Gastroesophageal sphincter (tissue), 4 donors: ENCODE measurements at regions not wholly inside any gene's neighbourhood (a gene's known extent, or its start where the extent isn't known, plus 50 kb on each side); places are given as distances from the start of the nearest gene placed in this dataset.

Experiments
- ATAC-seq: fragments of 150-250 bp; one replicate; pipeline ENCODE4 v1.9.1; 2016; ENCODE audit warnings: mild to moderate bottlenecking, moderate library complexity
- H3K27ac ChIP-seq, 4 donors: fragments of 200-600 bp; sonication (generic) in 3 of 4; 1 replicate in 3 of 4; 2 replicates in 1 of 4; pipeline ENCODE4 v1.5.1; 2016 to 2019
- H3K27me3 ChIP-seq: fragments of 200-600 bp; sonication (generic); one replicate; pipeline ENCODE4 v1.5.1; 2019
- H3K36me3 ChIP-seq, 2 donors: fragments of 200-600 bp; sonication (generic); one replicate each; pipeline ENCODE4 v1.5.1; 2019; ENCODE audit warnings: control low read depth in 1 of 2
- H3K4me1 ChIP-seq, 3 donors: fragments of 200-600 bp; sonication (generic); 1 replicate in 2 of 3; 2 replicates in 1 of 3; pipeline ENCODE4 v1.5.1; 2016 to 2019; ENCODE audit warnings: control low read depth in 2 of 3
- H3K4me3 ChIP-seq, 2 donors: fragments of 200-600 bp; sonication (generic); one replicate each; pipeline ENCODE4 v1.5.1; 2019; ENCODE audit warnings: mild to moderate bottlenecking in 1 of 2, moderate library complexity in 1 of 2
- H3K9me3 ChIP-seq, 3 donors: fragments of 200-600 bp; sonication (generic); one replicate each; pipeline ENCODE4 v1.5.1; 2017 to 2019; ENCODE audit warnings: control low read depth in 2 of 3
- EP300 ChIP-seq: sonication (generic); formaldehyde crosslinking; IDR thresholded peaks from one replicate; pipeline ENCODE4 v1.6.1; 2017; ENCODE audit warnings: antibody characterized with exemption, mild to moderate bottlenecking
- POLR2A ChIP-seq, 2 donors: fragments of 450-650 bp; IDR thresholded peaks; one replicate each; pipeline ENCODE4 v1.6.1; 2017; ENCODE audit warnings: antibody characterized with exemption in 2 of 2, mild to moderate bottlenecking in 2 of 2, moderate library complexity in 1 of 2
- POLR2AphosphoS5 ChIP-seq: sonication (generic); formaldehyde crosslinking; IDR thresholded peaks from one replicate; pipeline ENCODE4 v1.6.1; 2017; ENCODE audit warnings: antibody characterized with exemption
- WGBS, 2 donors: methylation state at CpG; one replicate each; pipeline ENCODE4 v1.1.5; 2018; ENCODE audit warnings: low coverage in 1 of 2; 5-methylcytosine and 5-hydroxymethylcytosine counted together
- TF ChIP-seq, protein P1 (sequence below), 4 experiments: fragments of 200-600 bp in 2 of 4; fragments of 450-650 bp in 2 of 4; sonication (generic) in 1 of 4; IDR thresholded peaks; one replicate each; pipeline ENCODE4 v1.5.1; 2017 to 2019; ENCODE audit warnings: antibody characterized with exemption in 4 of 4, mild to moderate bottlenecking in 2 of 4, moderate library complexity in 2 of 4

DNA sequence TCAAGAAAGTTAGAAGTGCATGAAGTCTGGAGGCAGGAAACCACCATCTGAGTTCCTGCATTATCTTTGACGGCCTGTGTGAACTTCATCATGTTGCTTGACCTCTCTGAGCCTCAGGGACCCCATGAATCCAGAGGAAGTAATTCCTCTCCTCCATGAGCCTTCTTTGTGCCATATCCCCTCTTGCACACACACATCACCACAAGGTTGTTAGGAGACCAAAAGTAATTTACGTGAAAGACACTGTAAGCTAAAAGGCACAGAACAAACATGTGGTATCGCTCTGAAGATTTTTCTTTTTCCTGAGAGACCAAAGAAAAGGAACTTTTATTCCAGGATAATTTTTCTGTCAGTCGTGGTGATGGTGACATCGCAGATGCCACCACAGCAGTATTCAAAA, 55.9 kb upstream of the BCL6 start:
- H3K36me3 ChIP-seq, result no peaks in the 10 kb centered on the region
- H3K9me3 ChIP-seq, result no peaks in the 10 kb centered on the region
- H3K4me3 ChIP-seq, result no peak overlapping the region
- TF ChIP-seq POLR2A (IDR thresholded peaks at IDR 0.05) (no peak), POLR2AphosphoS5 (no peak), EP300 (no peak)
- TF ChIP-seq, protein P1, sequence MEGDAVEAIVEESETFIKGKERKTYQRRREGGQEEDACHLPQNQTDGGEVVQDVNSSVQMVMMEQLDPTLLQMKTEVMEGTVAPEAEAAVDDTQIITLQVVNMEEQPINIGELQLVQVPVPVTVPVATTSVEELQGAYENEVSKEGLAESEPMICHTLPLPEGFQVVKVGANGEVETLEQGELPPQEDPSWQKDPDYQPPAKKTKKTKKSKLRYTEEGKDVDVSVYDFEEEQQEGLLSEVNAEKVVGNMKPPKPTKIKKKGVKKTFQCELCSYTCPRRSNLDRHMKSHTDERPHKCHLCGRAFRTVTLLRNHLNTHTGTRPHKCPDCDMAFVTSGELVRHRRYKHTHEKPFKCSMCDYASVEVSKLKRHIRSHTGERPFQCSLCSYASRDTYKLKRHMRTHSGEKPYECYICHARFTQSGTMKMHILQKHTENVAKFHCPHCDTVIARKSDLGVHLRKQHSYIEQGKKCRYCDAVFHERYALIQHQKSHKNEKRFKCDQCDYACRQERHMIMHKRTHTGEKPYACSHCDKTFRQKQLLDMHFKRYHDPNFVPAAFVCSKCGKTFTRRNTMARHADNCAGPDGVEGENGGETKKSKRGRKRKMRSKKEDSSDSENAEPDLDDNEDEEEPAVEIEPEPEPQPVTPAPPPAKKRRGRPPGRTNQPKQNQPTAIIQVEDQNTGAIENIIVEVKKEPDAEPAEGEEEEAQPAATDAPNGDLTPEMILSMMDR (IDR thresholded peaks at IDR 0.05), result no peak
- H3K27me3 ChIP-seq, result no peaks in the 10 kb centered on the region
- 81 to 89% methylated on average over 4 to 5 of the region's 5 CpGs for WGBS, 2 donors
- ATAC-seq, result no peak
- H3K27ac ChIP-seq, result no peak overlapping the region
- no peaks in the 10 kb centered on the region for H3K4me1 ChIP-seq

DNA sequence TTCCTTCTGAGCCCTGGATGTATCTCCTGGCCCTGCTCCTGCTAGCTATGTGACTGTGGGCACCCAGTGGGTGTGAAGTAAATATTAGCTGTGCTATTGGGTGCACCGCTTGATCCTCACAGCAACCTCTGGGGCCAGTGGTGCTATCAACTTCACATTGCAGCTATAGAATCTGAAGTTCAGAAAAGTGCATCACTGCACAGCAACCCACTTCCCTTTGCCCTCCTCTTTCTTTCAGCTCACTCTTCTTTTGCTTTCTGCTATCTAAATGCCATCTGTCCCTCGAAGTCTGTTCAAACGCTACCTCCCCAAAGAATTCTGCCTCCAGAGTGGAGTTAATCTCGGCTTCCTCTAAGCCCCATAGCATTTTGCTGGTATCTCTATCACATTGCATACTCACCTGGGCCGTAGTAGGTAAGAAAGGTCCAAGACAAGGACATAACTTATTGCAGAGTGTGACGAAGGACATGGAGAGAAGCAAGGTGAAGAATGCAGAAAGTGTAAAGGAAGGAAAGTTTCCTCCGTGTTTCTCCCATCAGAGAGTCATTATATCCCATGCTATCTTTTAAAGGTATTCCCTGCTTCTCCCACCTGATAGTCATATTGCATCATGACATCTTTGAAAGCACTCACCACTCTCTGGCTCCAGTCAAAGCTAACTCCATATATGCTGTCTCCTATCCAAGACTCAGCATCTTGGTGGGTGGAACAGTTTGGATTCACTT, 57.1 kb upstream of the BCL6 start:
- Histone ChIP-seq H3K27ac (no peak overlapping the region), H3K27me3 (no peaks in the 10 kb centered on the region), H3K4me1 (no peaks in the 10 kb centered on the region), H3K4me3 (no peak overlapping the region), H3K9me3 (no peaks in the 10 kb centered on the region), H3K36me3 (no peaks in the 10 kb centered on the region)
- no peak for TF ChIP-seq EP300
- TF ChIP-seq, protein P1 (IDR thresholded peaks at IDR 0.05), result no peak
- no peak for ATAC-seq
- WGBS, 2 donors, result 93 to 96% methylated on average over 7 of the region's 7 CpGs

DNA sequence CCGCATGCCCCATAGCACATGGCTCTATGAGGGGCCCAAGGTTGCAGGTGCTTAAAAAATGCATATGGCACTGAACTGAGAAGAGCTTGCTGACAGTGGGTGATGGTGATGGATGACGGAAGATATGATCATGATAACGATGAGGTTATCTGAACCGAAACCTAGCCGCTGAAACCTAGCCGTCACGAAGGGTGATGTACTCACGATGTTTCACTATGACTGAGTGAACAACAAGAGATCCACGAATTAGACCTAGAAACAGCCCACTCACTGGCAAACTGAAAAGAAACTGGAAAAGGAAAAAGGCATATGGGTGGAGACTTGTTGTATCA, 57.6 kb upstream of the BCL6 start:
- Histone ChIP-seq H3K27ac (no peak overlapping the region), H3K27me3 (no peaks in the 10 kb centered on the region), H3K9me3 (no peaks in the 10 kb centered on the region), H3K4me1 (no peaks in the 10 kb centered on the region), H3K36me3 (no peaks in the 10 kb centered on the region), H3K4me3 (no peak overlapping the region)
- TF ChIP-seq POLR2A (IDR thresholded peaks at IDR 0.05) (no peak), EP300 (no peak), POLR2AphosphoS5 (no peak)
- TF ChIP-seq, protein P1 (IDR thresholded peaks at IDR 0.05), result no peak
- WGBS, 2 donors, result 85 to 87% methylated on average over 8 to 9 of the region's 9 CpGs
- ATAC-seq, result no peak

DNA sequence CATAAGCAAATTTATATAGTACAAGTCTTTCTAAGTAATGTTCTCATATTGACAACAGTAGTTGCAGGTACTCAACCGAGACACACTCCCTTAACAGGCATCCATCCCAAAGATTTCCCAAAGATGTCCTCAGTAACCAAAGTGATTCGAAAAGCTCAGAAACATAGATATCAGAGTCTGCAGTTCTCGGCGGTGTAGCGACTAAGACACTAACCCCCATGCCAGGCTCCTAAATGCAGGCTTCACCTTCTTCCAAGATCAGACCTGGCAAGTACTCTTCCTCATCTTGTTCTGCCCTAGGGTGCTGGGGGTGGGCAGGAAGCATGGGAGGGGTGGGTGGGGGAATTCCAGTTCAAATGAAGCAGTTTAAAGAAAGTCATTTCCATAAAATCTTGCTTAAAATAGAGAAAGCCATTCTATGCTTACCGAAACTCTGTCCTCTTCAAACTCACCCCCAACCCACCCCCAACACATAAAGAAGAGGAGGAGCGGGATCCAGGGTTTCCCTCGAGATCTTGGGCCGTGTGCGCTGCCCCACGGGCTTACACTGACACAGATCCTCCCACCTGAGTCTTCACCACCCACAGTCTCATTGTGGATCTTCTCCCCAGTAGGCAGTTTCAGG, 59.0 kb upstream of the BCL6 start:
- no peak overlapping the region for H3K27ac ChIP-seq
- no peaks in the 10 kb centered on the region for H3K36me3 ChIP-seq
- no peak for ATAC-seq
- 86 to 92% methylated on average over 7 to 11 of the region's 11 CpGs for WGBS, 2 donors
- no peak overlapping the region for H3K4me3 ChIP-seq
- H3K4me1 ChIP-seq, result peaks cover 0 to 9% (median 0%) of the 10 kb centered on the region in 3 donors
- TF ChIP-seq POLR2A (IDR thresholded peaks at IDR 0.05), result no peak
- no peak for TF ChIP-seq EP300
- TF ChIP-seq POLR2AphosphoS5, result no peak
- TF ChIP-seq, protein P1 (IDR thresholded peaks at IDR 0.05), result no peak
- no peaks in the 10 kb centered on the region for H3K27me3 ChIP-seq
- no peaks in the 10 kb centered on the region for H3K9me3 ChIP-seq

DNA sequence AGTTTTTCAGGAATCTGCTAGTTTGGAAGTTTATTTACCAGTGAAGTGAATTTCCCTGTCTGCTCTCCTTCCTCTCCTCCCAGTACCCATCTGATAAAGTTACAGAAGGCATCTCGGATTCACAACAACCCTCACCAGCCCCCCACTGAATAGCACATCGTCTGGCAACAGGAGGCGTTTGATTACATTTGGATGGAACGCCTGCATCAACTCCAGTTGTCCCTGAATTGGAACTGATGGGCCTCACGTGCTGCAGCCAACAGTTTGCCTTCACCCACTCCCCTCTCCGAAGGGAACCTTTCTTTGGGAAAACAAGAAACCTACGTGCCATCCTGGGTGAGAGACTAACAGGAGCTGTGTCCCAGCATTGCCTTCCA, 59.5 kb upstream of the BCL6 start:
- Histone ChIP-seq H3K9me3 (no peaks in the 10 kb centered on the region), H3K36me3 (no peaks in the 10 kb centered on the region), H3K4me3 (no peak overlapping the region), H3K27ac (no peak overlapping the region), H3K4me1 (peaks cover 0 to 14% (median 0%) of the 10 kb centered on the region in 3 donors), H3K27me3 (no peaks in the 10 kb centered on the region)
- no peak for TF ChIP-seq POLR2A (IDR thresholded peaks at IDR 0.05)
- no peak for TF ChIP-seq EP300
- TF ChIP-seq POLR2AphosphoS5, result no peak
- TF ChIP-seq, protein P1 (IDR thresholded peaks at IDR 0.05), result no peak
- 60 to 75% methylated on average over 1 to 4 of the region's 7 CpGs for WGBS, 2 donors
- no peak for ATAC-seq
